MM.1S (cell line): ENCODE measurements at regions not wholly inside any gene's neighbourhood (a gene's known extent, or its start where the extent isn't known, plus 50 kb on each side); places are given as distances from the start of the nearest gene placed in this dataset.

Experiments used
- CTCF ChIP-seq: fragments of 300-600 bp; sonication (generic); IDR thresholded peaks from 2 replicates; pipeline ENCODE4 v1.5.1; 2016; ENCODE audit warnings: antibody characterized with exemption, low read length, mixed read lengths
- EZH2 ChIP-seq: fragments of 300-600 bp; sonication (generic); optimal IDR thresholded peaks from 2 replicates; pipeline ENCODE3; 2017; ENCODE audit warnings: low read depth, mild to moderate bottlenecking, antibody characterized with exemption, low read length, mixed read lengths
- EZH2phosphoT487 ChIP-seq: fragments of 300-600 bp; sonication (generic); IDR thresholded peaks from 2 replicates; pipeline ENCODE4 v1.6.1; 2018; ENCODE audit warnings: antibody characterized with exemption, low read length

- TF ChIP-seq CTCF (no peak), EZH2phosphoT487 (no peak), EZH2 (no peak)
Measured at GRCh38 chr3:64381367-64381766, 156.1 kb upstream of the PRICKLE2 start.
